ENCODE measurements at regions not wholly inside any gene's neighbourhood (a gene's known extent, or its start where the extent isn't known, plus 50 kb on each side); places are given as distances from the start of the nearest gene placed in this dataset.

DNA sequence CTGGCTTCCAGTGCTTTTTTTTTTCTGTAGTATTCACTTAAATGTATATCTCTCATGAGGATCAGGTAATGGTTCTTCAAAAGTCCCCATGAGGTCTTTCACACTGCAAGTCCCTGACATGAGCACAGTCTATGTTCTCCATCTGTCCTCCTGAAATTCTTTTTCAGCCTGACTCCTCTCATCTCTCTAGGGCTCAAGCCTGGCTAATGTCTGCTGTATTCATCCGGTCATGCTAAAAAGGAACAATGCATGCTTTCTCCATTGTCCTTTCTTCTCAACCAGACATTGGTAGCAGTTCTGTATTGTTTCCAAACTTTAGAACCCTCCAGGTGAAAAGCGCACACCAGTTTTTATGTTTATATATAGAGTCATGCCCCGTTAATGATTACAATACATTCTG is 368.3 kb upstream of the OLFM3 start:
- no peak overlapping the region for H2AK5ac ChIP-seq (ENCODE audit: low read depth, low read length)
- no peak overlapping the region for H3K23ac ChIP-seq (ENCODE audit: insufficient read length)
- no peaks in the 10 kb centered on the region for H3K4me1 ChIP-seq (replicated peaks in 1 of 4; ENCODE audit: control insufficient read depth in 3 of 4, insufficient read depth in 4 of 4, low read length in 3 of 4)
- H3K27me3 ChIP-seq (replicated peaks in 1 of 4; ENCODE audit: control insufficient read depth in 3 of 4, extremely low read depth in 1 of 4, insufficient read depth in 3 of 4, low read length in 3 of 4): no peaks in the 10 kb centered on the region
- H3K14ac ChIP-seq (ENCODE audit: insufficient read length): no peak overlapping the region
- POLR2A ChIA-PET (ENCODE audit: partially characterized antibody): no interaction called here
- no peak overlapping the region for H2BK120ac ChIP-seq (replicated peaks; ENCODE audit: low read depth, low read length)
- H4K91ac ChIP-seq (replicated peaks; ENCODE audit: insufficient read length, low read length): no peak overlapping the region
- H3K9ac ChIP-seq (replicated peaks in 1 of 4; ENCODE audit: extremely low read depth in 1 of 4, low read depth in 3 of 4, low read length in 3 of 4): no peak overlapping the region
- no peak overlapping the region for H3K18ac ChIP-seq (ENCODE audit: extremely low read depth, low read length)
- no peaks in the 10 kb centered on the region for H3K79me2 ChIP-seq (ENCODE audit: control insufficient read depth in 1 of 2, insufficient read depth in 2 of 2, low read length in 2 of 2)
- 97% methylated on average over 3 of the region's 3 CpGs; no CpG with 5 or more reads in 1 of the 2 experiments for WGBS, 2 experiments (ENCODE audit: extremely low coverage in 1 of 2, insufficient coverage in 1 of 2, insufficient read length in 1 of 2, insufficient replicate concordance in 2 of 2, low coverage in 1 of 2, low lambda C conversion rate in 2 of 2, missing lambda C conversion rate in 1 of 2)
- no peaks in the 10 kb centered on the region for H3K23me2 ChIP-seq (ENCODE audit: low read depth, low read length)
- H4K8ac ChIP-seq (ENCODE audit: extremely low read depth, insufficient read depth, low read length): no peak overlapping the region
- H2BK15ac ChIP-seq (ENCODE audit: low read length): no peak overlapping the region
- no peak for FAIRE-seq
- H3K79me1 ChIP-seq (ENCODE audit: low read depth, low read length): no peaks in the 10 kb centered on the region
- no peak overlapping the region for H2BK5ac ChIP-seq (ENCODE audit: low read depth, low read length)
- H3K56ac ChIP-seq (replicated peaks; ENCODE audit: insufficient read length, low read depth, low read length): no peak overlapping the region
- H3K4me3 ChIP-seq (ENCODE audit: extremely low read depth in 1 of 4, insufficient read depth in 2 of 4, low read depth in 3 of 4, low read length in 4 of 4): no peak overlapping the region
- H2AFZ ChIP-seq (ENCODE audit: low read length): no peak overlapping the region
- no peak overlapping the region for H3K4me2 ChIP-seq (ENCODE audit: insufficient read depth in 1 of 2, low read depth in 2 of 2, low read length in 2 of 2)
- H3K4ac ChIP-seq (replicated peaks; ENCODE audit: insufficient read length, low read depth, low read length): no peak overlapping the region
- H2BK20ac ChIP-seq (ENCODE audit: low read length): no peak overlapping the region
- H3K27ac ChIP-seq (ENCODE audit: low read depth, low read length): no peak overlapping the region
- no peak overlapping the region for H2BK12ac ChIP-seq (ENCODE audit: low read depth, low read length)
- no peak for DNase-seq (ENCODE audit: low read depth in 1 of 2, low spot score in 2 of 2)
- no peak overlapping the region for H4K5ac ChIP-seq (ENCODE audit: insufficient read length, low read depth, low read length)
- H3K36me3 ChIP-seq (ENCODE audit: control insufficient read depth in 2 of 4, insufficient read depth in 4 of 4, low read length in 3 of 4): no peaks in the 10 kb centered on the region
- no peaks in the 10 kb centered on the region for H4K20me1 ChIP-seq (replicated peaks in 1 of 2; ENCODE audit: control insufficient read depth in 1 of 2, insufficient read depth in 2 of 2, low read length in 2 of 2)
- H3K9me3 ChIP-seq (ENCODE audit: insufficient read depth in 2 of 2, low read depth in 1 of 2, low read length in 1 of 2): no peaks in the 10 kb centered on the region
- CTCF ChIA-PET (ENCODE audit: partially characterized antibody): no interaction called here
- TF ChIP-seq SRF (IDR thresholded peaks at IDR 0.05; ENCODE audit: low read depth, low read length): no peak
- no peak for TF ChIP-seq CTBP2 (IDR thresholded peaks at IDR 0.05; ENCODE audit: borderline replicate concordance, insufficient read depth, insufficient read length, low read length)
- TF ChIP-seq SIRT6 (IDR thresholded peaks at IDR 0.05; ENCODE audit: low read length): no peak
- TF ChIP-seq HDAC2 (IDR thresholded peaks at IDR 0.05; ENCODE audit: borderline replicate concordance in 1 of 2, low read depth in 2 of 2, low read length in 2 of 2): no peak

Data from H1 (cell line).